Right ventricle myocardium inferior (tissue), 1 donor: ENCODE measurements at regions not wholly inside any gene's neighbourhood (a gene's known extent, or its start where the extent isn't known, plus 50 kb on each side); places are given as distances from the start of the nearest gene placed in this dataset.

Experiments
- ATAC-seq: fragments of 200-7000 bp; cut with Tn5 transposase; one replicate; pipeline ENCODE4 v1.9.1; 2020; ENCODE audit warnings: mild to moderate bottlenecking, moderate library complexity
- DNase-seq: peaks from one replicate; pipeline ENCODE4 v3.0.0; 2021; ENCODE audit errors: missing footprints
- intact Hi-C: fragments of 100-400 bp; cut with DNase I; formaldehyde crosslinking; loops from one replicate; pipeline ENCODE4 v1.11.0; 2022
- donor health status: DM: no; HTN: yes; CAD: no; lungs with severe emphysema.

DNA sequence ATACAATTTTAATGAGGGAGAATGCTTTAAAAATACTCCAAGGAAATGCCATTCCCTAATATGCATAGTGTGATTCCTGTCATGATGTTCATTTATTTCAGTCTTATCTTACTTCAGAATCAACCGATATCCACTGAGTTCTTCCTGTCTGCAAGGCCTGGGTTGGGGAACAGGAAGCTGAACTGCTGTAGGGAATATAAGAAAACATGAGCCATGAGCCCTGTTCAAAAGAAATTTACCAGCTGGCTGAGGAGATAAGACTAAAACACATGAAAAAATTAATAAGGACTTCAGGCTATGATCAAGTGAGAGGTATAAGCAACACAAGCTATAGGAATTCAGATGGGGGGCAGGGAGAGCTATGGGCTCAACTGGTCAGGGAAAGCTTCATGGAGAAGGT lies 184.7 kb downstream of the PLPP4 start:
- DNase-seq, result no peak
- intact Hi-C loops, result no loop called here

DNA sequence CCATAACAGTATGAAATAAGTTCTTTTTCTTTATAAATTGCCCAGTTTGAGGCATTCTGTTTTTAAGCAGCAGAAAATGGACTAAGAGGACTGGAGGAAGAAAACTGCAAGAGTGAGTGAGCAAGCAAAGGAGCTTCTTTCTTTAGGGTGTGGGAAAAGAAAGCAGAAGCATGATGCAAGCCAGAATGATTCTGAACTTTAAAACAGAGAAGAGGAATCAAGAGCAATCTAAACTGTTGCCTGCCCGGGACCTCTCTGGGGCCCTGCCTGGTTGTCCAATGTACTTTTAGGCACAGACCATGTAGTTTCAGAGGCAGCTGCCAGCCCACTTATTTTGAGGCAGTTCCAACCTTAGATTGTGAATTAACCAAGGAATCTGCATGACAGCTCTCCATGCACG lies 186.3 kb downstream of the PLPP4 start:
- intact Hi-C loops, result no loop called here
- DNase-seq, result no peak
- no peak for ATAC-seq

More for the DNA sequence above, 184.7 kb downstream of the PLPP4 start:
- no peak for ATAC-seq

DNA sequence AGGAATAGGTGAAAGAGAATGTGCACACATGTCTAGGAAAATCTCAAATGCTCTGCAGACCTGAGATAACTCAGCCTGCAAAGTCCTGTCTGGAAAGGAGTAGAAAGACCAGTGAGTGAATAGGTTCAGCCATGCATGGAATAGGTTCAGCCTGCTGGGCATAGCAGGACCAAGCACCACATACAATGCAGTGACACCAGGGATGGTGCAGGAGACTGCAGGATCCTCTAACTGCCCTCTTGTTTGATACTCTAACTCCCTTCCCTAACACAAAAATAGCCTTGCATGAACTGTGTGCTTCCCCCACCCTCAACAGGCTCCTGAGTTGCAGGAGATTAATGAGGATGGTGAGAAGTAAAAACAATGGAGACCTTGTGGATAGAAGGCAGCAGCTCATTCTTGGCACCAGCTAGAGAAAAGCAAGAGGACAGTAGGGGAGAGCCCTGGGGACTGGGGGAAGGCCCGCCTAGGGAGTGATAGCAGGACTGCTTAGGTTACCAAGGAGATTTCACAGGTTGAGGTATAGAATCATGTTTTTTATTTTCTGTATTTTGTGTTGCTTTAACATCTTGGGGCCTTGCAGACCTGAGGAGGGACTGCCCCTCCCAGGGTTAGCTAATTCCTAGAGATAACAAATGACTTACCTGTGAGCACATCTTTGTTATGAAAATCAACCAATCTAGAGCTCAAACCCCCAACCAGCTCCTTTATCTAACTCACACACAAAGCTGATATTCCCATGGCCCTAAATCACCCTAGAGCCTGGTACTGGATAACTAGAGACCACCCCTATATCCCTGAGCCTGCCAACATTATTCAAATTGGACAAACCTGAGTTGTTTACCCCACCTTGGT lies 187.8 kb downstream of the PLPP4 start:
- DNase-seq (no peak), ATAC-seq (no peak)
- intact Hi-C loops, result no loop called here

DNA sequence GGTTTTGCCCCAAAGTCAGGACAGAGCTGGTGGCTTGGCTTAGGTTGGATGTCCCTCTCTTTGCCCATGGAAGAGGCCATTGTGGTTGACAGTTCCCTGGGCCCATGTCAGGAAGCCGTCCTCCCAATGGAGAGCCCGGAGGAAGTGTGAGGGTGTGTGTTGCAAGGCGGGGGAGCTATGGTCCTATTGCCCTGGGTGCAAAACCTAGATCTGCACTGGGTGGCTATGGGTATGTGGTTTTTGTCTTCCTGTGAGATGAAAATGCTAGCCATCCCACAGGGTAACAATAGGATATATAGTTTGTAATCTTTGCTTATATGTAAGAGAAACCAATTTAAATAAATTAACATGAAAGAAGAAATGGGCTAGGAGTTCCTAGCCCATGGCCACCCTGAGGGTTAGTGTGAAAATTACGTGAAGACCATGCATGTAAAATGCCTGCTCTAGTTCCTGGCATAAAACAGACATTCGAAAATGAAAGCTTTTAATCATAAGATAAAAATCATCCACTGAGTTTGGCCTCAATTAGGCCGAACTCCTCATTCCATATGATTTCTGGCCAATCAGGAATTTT lies 189.2 kb downstream of the PLPP4 start:
- DNase-seq, result no peak
- intact Hi-C loops, result no loop called here
- ATAC-seq, result no peak

DNA sequence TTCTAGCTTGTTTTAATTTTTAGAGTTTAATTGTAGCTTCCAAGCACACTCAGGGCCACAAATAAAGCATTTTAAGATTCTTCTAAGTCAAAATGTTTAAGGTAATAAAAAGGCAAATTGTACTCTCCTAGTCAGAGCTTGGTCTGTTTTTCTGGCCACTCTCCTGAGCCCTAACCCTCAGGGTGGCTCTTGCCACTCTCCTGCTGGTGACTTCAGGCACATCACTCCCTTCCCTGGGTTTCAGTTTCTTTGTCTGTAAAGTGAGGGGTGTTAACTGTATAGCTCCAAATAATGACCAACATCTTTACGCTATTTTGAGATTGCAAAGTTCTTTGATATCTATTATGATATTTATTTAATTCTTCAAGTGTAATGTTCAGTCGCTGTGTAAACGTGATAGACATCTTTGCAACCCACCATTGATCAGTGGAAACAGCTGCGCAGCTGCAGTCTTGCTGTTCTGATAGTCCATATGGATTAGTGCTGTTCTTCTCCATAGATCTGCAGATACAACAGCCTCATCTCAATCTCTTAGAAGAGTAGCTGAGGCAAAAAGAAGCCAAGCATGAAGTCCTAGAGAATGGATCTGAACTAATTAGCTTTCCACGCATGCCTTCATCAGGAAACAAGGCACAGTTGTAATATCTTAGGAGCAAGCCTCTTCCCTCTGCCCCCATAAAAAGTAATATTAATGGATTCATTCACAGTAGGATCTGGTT lies 189.9 kb downstream of the PLPP4 start:
- ATAC-seq, result no peak
- intact Hi-C loops, result no loop called here
- no peak for DNase-seq

DNA sequence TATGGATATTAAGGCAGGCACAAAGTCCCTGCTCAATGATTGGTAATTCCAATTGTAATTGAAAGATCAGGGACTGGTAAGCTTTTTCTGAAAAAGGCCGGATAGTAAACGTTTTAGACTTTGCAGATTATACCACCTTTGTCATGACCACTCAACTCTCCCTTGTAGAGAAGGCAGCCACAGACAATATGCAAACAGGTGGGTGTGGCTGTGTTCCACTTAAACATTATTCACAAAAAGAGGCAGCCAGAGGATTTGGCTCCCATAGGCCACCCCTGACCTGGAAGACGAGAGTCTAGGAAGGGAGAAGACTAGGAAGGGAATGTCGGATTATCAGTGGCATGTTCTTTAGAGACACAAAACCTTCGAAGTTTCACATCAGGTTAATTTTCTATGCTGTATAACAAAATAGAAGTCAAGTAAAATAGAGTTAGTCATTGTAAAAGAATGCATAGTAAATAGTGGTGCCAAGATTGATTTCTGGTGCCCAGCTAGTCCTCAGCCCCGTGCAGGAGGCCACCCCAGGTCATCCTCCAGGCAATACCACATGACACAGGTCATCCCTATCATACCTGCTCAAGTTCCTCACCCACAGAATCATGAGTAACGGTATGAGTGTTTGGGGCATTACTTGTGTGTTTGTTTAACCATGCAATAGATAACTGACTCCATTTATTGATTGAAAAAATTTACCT lies 193.8 kb downstream of the PLPP4 start:
- intact Hi-C loops, result no loop called here
- no peak for ATAC-seq
- no peak for DNase-seq

DNA sequence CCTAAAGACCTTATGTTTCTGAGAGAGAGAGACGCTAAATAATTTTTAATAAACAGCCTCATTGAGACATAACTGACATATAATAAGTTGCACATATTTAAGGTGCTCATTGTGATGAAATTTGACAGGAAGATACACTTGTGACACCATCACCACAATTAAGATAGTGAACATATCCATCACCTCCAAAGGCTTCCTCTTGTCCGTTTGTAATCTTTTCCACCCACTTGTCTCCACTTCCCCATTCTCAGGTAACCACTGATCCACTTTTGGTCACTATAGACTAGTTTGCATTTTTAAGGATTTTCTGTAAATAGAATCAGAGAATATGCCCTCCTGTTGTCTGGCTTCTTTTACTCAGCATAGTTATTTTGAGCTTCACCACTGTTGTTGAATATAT lies 195.1 kb upstream of the WDR11 start:
- intact Hi-C loops, result no loop called here
- DNase-seq, result no peak
- ATAC-seq, result no peak

DNA sequence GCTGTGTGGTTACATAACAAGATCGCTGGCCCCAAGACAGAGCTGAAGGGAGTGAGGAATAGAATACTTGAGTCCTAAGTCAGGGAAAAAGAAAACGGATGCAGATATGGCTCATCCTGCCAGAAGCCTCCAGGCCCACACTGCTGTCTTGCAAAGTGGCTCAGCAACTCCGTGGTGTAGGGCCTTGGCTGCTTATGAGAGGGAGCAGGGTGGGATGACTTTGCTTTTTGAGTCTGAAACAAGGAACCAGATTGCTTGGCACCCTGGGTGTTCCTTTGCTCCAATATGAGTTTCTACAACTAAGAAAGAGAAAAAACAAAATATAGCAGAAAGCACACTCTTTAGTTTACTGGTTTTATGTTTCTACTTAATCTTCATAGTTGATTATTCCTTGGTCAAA lies 193.8 kb upstream of the WDR11 start:
- intact Hi-C loops, result no loop called here
- no peak for DNase-seq
- no peak for ATAC-seq

DNA sequence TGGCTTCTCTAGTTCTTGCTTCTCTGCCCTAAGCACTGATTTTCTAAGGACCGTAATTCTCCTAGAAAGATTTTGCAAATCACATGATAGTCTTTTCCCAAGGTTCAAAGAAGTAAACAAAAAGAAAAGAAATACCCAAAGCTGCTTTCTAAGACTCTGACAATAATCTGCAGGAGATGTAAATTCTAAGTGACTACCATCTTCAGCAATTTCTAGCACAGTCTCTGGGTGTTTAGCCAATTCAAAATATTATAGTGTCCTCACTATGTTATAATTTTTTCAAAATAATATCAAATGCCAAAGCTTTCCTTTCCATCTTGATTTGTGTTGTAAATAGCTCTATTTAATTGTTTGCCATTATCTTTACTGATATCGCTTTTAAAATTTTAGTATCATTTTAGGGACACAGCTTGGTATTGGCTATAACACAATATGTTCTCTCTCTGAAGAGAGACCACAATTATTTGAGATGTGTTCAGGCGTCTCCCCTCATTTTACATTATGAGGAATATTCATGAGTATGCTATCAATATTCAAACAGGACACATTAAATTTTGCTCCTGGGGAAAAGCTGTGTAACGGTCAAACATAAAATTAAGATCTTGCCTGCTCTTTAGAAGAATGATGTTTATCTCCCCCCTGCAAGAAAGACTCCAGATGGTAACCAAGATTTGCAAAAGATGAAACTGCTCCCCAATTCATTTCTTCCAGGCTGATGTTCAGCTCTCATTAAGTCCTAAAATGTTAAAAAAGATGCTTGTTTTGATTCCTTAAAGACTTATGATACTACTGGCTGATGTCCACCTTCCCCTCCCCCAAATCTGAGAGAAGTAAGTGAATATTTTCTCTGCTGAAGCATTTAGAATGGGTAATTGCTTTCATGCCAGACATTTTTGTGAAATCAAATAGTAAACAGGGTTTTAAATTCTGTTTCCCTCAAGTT lies 191.9 kb upstream of the WDR11 start:
- ATAC-seq (no peak), DNase-seq (no peak)
- intact Hi-C loops, result no loop called here

DNA sequence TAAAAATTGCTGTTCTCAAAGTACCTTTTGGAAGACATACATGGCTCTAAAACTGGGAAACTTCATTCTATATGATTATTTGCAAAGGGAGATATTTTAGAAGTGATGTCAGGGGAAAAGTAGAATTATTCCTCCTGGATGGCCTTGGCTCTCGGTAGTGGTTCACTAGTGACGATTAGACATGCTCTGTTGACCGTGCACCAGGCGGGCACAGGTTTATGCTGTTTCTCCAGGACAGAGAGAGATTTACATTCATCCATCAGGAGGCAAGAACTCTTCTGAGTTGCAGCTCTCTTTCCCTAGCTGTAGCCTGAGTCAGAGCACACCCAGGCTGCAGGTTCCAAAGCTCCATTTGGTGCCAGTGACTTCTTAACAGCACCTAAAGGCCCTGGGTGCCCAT lies 184.9 kb upstream of the WDR11 start:
- intact Hi-C loops, result no loop called here
- DNase-seq (no peak), ATAC-seq (no peak)

DNA sequence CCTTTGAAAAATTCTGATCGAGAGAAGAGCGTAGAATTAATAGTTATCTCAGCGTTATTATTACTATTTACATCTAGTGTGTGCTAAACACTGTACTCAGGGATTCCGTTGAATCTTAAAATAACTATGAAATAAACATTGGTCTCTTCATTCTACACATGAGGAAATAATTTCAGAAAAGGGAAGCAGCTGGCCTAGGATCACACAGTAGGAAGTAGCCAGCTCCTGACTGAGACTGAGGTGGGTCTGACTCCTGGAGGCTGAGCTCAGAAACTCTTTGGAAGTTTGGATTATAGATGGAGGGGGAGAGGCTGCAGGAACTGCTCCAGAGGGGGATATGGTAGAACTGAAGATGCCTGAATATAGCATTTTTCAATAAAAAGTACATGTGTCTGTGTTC lies 183.9 kb upstream of the WDR11 start:
- no peak for ATAC-seq
- intact Hi-C loops, result no loop called here
- no peak for DNase-seq

DNA sequence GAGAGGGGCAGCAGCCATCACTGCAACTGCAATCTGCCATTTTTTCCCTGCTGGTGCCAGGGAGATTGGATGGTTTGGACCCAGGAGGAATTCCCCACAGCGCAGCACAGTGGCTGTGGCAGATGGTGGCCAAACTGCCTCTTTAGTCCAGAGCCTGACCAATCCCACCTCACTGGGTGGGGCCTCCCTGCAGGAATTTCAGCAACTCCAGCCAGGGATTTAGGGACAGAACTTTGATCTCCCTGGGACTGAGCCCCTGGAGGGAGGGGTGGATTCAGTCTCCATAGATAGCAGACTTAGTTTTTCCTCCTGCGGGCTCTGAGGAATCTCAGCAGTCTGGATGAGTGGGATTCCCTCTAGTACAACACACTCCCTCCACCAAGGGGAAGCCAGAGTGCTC lies 179.7 kb upstream of the WDR11 start:
- no peak for ATAC-seq
- DNase-seq, result no peak
- intact Hi-C loops, result no loop called here

DNA sequence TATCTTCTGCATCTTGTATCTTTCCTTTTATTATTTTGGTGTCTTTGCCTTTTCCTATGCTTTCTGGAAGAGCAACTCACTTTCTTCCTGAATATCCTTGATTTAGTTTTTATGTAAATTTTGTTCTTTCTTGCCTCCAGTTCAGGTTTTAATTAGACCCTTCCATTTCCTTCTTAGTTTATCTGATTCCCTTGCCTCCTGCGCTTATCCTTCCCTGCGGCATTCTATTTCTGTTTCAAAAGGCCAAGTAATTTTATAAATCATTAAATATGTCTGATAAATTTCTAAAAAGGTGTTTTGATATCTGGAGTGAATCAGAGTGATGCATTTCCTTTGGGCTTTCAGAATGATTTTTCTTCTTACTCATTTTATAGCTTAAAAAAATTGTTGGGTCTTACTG lies 167.7 kb upstream of the WDR11 start:
- DNase-seq (no peak), ATAC-seq (no peak)
- intact Hi-C loops, result no loop called here

DNA sequence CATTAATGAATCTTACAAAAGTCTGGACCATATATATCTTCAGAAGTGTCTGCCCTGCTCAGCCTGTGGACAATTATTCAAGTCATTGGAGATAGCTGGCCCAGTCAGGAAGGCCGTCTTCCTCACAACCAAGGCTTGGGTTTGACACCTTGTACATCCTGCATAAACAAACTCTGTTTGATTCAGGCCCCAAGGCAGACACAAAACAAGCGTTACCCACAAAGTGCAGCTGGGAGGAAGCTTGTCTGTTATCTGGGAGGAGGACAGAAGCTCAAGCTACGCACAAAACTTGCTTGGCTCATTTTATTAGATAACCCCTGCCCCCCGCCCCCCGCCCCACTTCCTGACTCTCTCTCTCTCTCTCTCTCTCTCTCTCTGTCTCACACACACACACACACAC lies 166.9 kb upstream of the WDR11 start:
- intact Hi-C loops, result no loop called here
- ATAC-seq (no peak), DNase-seq (no peak)

DNA sequence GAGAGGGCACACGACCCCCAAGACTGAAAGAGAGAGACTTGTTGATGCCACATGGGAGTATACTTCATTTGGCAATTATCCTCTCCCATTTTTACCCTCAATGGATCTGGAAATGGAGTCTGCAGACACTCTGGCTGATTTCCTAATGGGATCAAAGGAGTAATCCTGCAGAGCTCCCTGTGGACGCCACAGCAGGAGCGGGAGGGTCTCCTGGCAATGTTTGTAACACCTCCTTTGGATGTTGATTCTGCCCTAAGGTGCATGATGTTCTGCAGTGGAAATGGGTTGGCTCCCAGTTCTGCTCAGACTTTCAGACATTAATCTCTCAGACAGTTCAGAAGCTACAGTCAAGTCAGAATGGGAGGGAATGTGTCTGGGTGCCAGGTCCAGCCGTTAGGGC lies 166.0 kb upstream of the WDR11 start:
- ATAC-seq, result no peak
- intact Hi-C loops, result no loop called here
- DNase-seq, result no peak

DNA sequence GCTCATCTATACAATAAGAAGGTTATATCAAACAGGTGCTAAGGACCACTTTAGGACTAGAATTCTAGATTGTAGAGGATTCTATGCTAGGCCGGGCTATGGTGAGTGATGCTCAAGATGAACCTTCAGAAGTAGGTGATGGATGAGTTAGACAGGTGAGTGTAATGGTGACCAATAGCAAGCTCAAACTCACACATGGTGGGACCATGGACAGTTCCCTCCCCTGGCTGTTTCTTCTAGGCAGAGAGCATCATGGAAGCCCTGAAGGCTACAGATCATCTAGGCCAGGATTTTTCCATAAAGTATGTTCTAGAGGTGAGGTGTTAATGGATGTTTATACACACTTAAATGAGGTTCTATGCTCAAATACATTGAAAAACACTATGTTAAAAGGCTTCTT lies 162.2 kb upstream of the WDR11 start:
- intact Hi-C loops, result no loop called here
- ATAC-seq (no peak), DNase-seq (no peak)

DNA sequence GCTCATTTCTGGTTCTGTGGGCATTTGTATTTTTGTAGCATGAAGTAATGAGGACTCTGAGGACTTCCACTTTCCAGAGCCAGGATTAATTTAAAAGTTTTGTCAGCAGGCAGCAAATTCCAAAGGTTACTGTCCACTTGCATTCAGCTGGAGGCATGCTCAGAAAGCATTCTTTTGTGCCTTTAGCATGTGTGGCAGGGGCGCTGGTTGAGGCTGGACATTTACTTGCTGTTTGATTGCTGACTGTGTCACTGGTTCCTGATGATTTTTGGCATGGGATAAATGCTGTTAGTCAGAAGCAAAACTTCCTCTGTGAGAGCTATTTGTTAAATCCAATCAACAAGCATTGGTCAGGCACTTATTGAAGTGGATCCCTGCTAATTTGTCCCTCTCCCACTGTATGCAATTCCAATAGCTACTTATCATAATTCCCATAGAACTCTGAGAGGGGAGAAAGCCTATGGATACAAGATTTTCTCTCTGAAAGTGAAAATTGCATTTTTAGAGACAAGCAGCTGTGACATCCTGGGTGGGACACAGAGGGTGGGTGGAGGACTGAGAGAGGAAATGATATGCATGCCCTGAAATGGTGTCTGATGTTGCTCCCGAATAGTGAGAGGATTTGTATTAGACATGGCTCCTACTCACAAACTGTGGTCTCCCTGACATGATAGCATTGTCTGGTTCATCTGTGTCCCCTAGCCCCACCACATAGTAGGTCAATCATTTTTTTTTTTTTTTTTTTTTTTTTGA lies 161.2 kb upstream of the WDR11 start:
- ATAC-seq (no peak), DNase-seq (no peak)
- intact Hi-C loops, result no loop called here

DNA sequence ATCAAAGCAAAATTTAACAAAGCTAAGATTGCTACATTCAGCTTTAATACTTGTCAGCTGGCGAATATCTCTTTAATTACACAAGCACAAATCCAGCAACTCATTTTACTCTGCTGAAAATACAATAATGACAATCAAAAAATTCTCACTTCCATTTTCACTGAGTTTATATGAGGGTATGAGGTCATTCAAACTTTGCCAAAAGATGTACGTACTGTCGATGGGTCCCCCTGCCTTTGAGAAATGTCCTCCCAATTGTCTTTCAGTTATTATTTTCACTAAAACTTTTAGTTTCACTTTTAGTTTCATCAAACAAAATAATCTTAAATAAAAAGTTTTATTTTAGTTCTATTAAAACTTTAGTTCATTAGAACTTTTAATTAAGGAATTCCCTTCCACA lies 159.5 kb upstream of the WDR11 start:
- intact Hi-C loops, result no loop called here
- no peak for DNase-seq
- no peak for ATAC-seq
